ENCODE measurements at regions not wholly inside any gene's neighbourhood (a gene's known extent, or its start where the extent isn't known, plus 50 kb on each side); places are given as distances from the start of the nearest gene placed in this dataset.

- TF ChIP-seq EZH2 (IDR thresholded peaks at IDR 0.05) (no peak), SIN3A (IDR thresholded peaks at IDR 0.05; ENCODE audit: low read depth) (no peak), POLR2AphosphoS5 (IDR thresholded peaks at IDR 0.05; ENCODE audit: low read depth, low read length) (no peak), POLR2A (IDR thresholded peaks at IDR 0.05; ENCODE audit: borderline replicate concordance, extremely low read depth, insufficient read depth, insufficient read length) (no peak), SP1 (IDR thresholded peaks at IDR 0.05; ENCODE audit: low read depth) (no peak), EZH2phosphoT487 (IDR thresholded peaks at IDR 0.05; ENCODE audit: borderline replicate concordance) (no peak), TCF7L2 (IDR thresholded peaks at IDR 0.05; ENCODE audit: borderline replicate concordance, extremely low read depth, insufficient read depth, insufficient read length) (no peak), CEBPB (IDR thresholded peaks at IDR 0.05; ENCODE audit: low read depth) (no peak), RAD21 (IDR thresholded peaks at IDR 0.05; ENCODE audit: low read depth) (no peak)
- TF ChIP-seq, protein P1, sequence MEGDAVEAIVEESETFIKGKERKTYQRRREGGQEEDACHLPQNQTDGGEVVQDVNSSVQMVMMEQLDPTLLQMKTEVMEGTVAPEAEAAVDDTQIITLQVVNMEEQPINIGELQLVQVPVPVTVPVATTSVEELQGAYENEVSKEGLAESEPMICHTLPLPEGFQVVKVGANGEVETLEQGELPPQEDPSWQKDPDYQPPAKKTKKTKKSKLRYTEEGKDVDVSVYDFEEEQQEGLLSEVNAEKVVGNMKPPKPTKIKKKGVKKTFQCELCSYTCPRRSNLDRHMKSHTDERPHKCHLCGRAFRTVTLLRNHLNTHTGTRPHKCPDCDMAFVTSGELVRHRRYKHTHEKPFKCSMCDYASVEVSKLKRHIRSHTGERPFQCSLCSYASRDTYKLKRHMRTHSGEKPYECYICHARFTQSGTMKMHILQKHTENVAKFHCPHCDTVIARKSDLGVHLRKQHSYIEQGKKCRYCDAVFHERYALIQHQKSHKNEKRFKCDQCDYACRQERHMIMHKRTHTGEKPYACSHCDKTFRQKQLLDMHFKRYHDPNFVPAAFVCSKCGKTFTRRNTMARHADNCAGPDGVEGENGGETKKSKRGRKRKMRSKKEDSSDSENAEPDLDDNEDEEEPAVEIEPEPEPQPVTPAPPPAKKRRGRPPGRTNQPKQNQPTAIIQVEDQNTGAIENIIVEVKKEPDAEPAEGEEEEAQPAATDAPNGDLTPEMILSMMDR (IDR thresholded peaks at IDR 0.05 in 2 of 3, conservative IDR thresholded peaks at IDR 0.05 in 1 of 3; ENCODE audit: borderline replicate concordance in 1 of 3, insufficient read depth in 1 of 3, low read depth in 2 of 3, low read length in 2 of 3) = no peak
- TF ChIP-seq, protein P2, sequence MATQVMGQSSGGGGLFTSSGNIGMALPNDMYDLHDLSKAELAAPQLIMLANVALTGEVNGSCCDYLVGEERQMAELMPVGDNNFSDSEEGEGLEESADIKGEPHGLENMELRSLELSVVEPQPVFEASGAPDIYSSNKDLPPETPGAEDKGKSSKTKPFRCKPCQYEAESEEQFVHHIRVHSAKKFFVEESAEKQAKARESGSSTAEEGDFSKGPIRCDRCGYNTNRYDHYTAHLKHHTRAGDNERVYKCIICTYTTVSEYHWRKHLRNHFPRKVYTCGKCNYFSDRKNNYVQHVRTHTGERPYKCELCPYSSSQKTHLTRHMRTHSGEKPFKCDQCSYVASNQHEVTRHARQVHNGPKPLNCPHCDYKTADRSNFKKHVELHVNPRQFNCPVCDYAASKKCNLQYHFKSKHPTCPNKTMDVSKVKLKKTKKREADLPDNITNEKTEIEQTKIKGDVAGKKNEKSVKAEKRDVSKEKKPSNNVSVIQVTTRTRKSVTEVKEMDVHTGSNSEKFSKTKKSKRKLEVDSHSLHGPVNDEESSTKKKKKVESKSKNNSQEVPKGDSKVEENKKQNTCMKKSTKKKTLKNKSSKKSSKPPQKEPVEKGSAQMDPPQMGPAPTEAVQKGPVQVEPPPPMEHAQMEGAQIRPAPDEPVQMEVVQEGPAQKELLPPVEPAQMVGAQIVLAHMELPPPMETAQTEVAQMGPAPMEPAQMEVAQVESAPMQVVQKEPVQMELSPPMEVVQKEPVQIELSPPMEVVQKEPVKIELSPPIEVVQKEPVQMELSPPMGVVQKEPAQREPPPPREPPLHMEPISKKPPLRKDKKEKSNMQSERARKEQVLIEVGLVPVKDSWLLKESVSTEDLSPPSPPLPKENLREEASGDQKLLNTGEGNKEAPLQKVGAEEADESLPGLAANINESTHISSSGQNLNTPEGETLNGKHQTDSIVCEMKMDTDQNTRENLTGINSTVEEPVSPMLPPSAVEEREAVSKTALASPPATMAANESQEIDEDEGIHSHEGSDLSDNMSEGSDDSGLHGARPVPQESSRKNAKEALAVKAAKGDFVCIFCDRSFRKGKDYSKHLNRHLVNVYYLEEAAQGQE (IDR thresholded peaks at IDR 0.05; ENCODE audit: low read depth) = no peak
- TF ChIP-seq, protein P3, sequence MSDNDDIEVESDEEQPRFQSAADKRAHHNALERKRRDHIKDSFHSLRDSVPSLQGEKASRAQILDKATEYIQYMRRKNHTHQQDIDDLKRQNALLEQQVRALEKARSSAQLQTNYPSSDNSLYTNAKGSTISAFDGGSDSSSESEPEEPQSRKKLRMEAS (IDR thresholded peaks at IDR 0.05) = no peak
Observed at GRCh38 chr12:65638324-65638723, 186.0 kb upstream of the HMGA2 start.

All from HCT116 (cell line).